ENCODE measurements at regions not wholly inside any gene's neighbourhood (a gene's known extent, or its start where the extent isn't known, plus 50 kb on each side); places are given as distances from the start of the nearest gene placed in this dataset.

GRCh38 chr10:120800528-120801323, 50.4 kb upstream of the WDR11 start:
- H3K9me3 ChIP-seq = no peaks in the 10 kb centered on the region
- TF ChIP-seq POLR2AphosphoS5 (IDR thresholded peaks at IDR 0.05) (no peak), POLR2A (IDR thresholded peaks at IDR 0.05) (no peak), CTCF (IDR thresholded peaks at IDR 0.05 in 8 of 11, conservative IDR thresholded peaks at IDR 0.05 in 3 of 11) (no peak)
- no peaks in the 10 kb centered on the region for H3K27me3 ChIP-seq (replicated peaks in 1 of 7)
- intact Hi-C loops (cut with DNase I; ENCODE audit: low total_unique reads) = no loop called here
- no peaks in the 10 kb centered on the region for H3K36me3 ChIP-seq
- peaks cover 0 to 5% (median 0%) of the 10 kb centered on the region in 6 donors for H3K4me1 ChIP-seq
- DNase-seq = no peak
- WGBS, 5 donors = 80 to 88% (median 86%) methylated on average over 3 of the region's 3 CpGs
- H3K4me3 ChIP-seq = no peak overlapping the region
- H3K27ac ChIP-seq = no peak overlapping the region

Measured in spleen (tissue), 11 donors.